Colonic mucosa (tissue), 4 donors: ENCODE measurements at regions not wholly inside any gene's neighbourhood (a gene's known extent, or its start where the extent isn't known, plus 50 kb on each side); places are given as distances from the start of the nearest gene placed in this dataset.

Experiments used
- DNase-seq: peaks from one replicate; pipeline ENCODE4 v3.0.0-alpha.2; 2020
- H3K27ac ChIP-seq: fragments of 200-600 bp; one replicate; pipeline ENCODE4 v1.8.0; 2021
- H3K27me3 ChIP-seq: fragments of 200-600 bp; one replicate; pipeline ENCODE4 v1.8.0; 2021
- H3K36me3 ChIP-seq: fragments of 200-600 bp; one replicate; pipeline ENCODE4 v1.8.0; 2021
- H3K4me1 ChIP-seq: fragments of 200-600 bp; one replicate; pipeline ENCODE4 v1.8.0; 2021; ENCODE audit warnings: mild to moderate bottlenecking
- H3K4me3 ChIP-seq: fragments of 200-600 bp; one replicate; pipeline ENCODE4 v1.8.0; 2021
- H3K9ac ChIP-seq, 2 donors: one replicate each; pipeline ENCODE4 v1.7.0; 2013; ENCODE audit warnings: control low read depth in 2 of 2, low read depth in 2 of 2, low read length in 2 of 2
- H3K9me3 ChIP-seq: fragments of 200-600 bp; one replicate; pipeline ENCODE4 v1.8.0; 2021
- intact Hi-C: fragments of 100-400 bp; cut with DNase I; formaldehyde crosslinking; loops from one replicate; pipeline ENCODE4 v1.14.1; 2022
- TF ChIP-seq, protein P1 (sequence below): fragments of 200-600 bp; IDR thresholded peaks from one replicate; pipeline ENCODE4 v1.8.0; 2022; ENCODE audit warnings: antibody characterized with exemption, mild to moderate bottlenecking
- donor health status: healthy.
- donor health status: DM: no; HTN: no; CAD: no.
- donor health status: DM: no; HTN: no; CAD: no.

DNA sequence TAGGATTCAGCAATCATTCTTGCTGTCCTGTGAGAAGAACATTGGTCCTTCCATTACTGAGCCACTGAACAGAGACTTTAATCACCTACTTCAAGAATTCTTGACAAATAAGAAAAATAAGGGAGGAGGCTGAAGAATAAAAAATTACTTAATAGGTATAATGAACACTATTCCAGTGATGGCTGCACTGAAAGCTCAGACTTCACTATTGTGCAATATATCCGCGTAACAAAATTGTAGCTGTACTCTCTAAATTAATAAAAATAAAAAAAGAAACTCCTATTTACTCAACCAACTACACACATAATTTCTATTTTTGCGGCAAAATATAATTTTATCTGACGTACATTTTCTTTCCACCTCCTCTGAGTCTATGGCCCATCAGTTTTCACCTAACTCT is 2441.0 kb downstream of the PCDH7 start:
- Histone ChIP-seq H3K27me3 (no peaks in the 10 kb centered on the region), H3K9me3 (no peaks in the 10 kb centered on the region), H3K36me3 (no peaks in the 10 kb centered on the region), H3K27ac (no peak overlapping the region), H3K9ac (no peak overlapping the region), H3K4me3 (no peak overlapping the region), H3K4me1 (no peaks in the 10 kb centered on the region)
- TF ChIP-seq, protein P1, sequence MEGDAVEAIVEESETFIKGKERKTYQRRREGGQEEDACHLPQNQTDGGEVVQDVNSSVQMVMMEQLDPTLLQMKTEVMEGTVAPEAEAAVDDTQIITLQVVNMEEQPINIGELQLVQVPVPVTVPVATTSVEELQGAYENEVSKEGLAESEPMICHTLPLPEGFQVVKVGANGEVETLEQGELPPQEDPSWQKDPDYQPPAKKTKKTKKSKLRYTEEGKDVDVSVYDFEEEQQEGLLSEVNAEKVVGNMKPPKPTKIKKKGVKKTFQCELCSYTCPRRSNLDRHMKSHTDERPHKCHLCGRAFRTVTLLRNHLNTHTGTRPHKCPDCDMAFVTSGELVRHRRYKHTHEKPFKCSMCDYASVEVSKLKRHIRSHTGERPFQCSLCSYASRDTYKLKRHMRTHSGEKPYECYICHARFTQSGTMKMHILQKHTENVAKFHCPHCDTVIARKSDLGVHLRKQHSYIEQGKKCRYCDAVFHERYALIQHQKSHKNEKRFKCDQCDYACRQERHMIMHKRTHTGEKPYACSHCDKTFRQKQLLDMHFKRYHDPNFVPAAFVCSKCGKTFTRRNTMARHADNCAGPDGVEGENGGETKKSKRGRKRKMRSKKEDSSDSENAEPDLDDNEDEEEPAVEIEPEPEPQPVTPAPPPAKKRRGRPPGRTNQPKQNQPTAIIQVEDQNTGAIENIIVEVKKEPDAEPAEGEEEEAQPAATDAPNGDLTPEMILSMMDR: no peak
- intact Hi-C loops: no loop called here
- DNase-seq: no peak

DNA sequence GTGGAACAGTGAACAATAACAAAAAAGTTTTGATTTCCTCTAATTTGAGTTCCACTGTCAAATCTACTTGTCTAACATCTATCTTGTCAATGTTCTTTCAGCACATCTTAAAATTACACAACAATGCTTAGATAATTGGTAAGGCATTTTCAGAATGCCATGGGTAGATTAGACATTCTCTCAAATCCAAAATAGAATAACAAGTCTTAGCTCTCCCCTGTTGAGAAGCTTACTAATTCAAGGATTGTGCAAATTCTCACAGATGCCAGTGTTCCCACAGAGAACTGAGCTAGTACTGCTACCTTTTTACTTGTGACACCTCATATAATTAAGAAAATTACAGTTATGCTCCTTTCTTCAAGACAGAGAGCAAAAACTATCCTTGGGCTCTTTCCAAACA is 2442.0 kb downstream of the PCDH7 start:
- Histone ChIP-seq H3K9ac (no peak overlapping the region), H3K4me3 (no peak overlapping the region), H3K4me1 (no peaks in the 10 kb centered on the region), H3K36me3 (no peaks in the 10 kb centered on the region), H3K27me3 (no peaks in the 10 kb centered on the region), H3K9me3 (no peaks in the 10 kb centered on the region), H3K27ac (no peak overlapping the region)
- TF ChIP-seq, protein P1: no peak
- intact Hi-C loops: no loop called here
- DNase-seq: no peak

- TF ChIP-seq, protein P1: no peak
- intact Hi-C loops: no loop called here
- no peaks in the 10 kb centered on the region for H3K27me3 ChIP-seq
- no peaks in the 10 kb centered on the region for H3K4me1 ChIP-seq
- H3K9ac ChIP-seq: no peak overlapping the region
- H3K4me3 ChIP-seq: no peak overlapping the region
- H3K9me3 ChIP-seq: no peaks in the 10 kb centered on the region
- no peak for DNase-seq
- no peak overlapping the region for H3K27ac ChIP-seq
- no peaks in the 10 kb centered on the region for H3K36me3 ChIP-seq
These were observed 2451.8 kb downstream of the PCDH7 start for GRCh38 chr4:33171873-33172525.

DNA sequence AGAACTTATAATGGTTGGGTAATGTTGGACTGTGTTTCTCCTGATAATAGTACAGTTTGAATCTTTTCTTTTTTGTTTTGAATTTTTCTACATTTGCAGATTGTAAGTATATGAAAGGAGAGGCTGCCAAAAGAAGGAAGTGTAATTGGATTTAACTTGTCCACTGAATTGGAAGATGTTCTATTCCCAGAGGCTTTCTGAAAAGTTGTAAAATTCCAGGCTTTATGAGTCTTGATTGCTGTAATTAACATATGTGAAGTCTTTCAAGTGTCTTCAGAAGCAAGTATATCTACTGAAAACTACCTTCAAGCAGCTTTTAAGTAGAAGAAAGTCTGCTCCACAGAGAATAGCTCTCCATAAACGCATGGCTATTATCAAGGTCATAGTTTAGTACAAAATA is 2456.4 kb downstream of the PCDH7 start:
- intact Hi-C loops: no loop called here
- no peak for DNase-seq

GRCh38 chr4:33184657-33185290 is 2464.6 kb downstream of the PCDH7 start:
- no peaks in the 10 kb centered on the region for H3K4me1 ChIP-seq
- H3K9ac ChIP-seq: no peak overlapping the region
- H3K4me3 ChIP-seq: no peak overlapping the region
- intact Hi-C loops: no loop called here
- H3K27me3 ChIP-seq: no peaks in the 10 kb centered on the region
- TF ChIP-seq, protein P1: no peak
- DNase-seq: no peak
- H3K9me3 ChIP-seq: no peaks in the 10 kb centered on the region
- no peaks in the 10 kb centered on the region for H3K36me3 ChIP-seq
- no peak overlapping the region for H3K27ac ChIP-seq

More for the DNA sequence above, 2456.4 kb downstream of the PCDH7 start:
- Histone ChIP-seq H3K4me3 (no peak overlapping the region), H3K27ac (no peak overlapping the region), H3K36me3 (no peaks in the 10 kb centered on the region), H3K27me3 (no peaks in the 10 kb centered on the region), H3K9ac (no peak overlapping the region), H3K9me3 (no peaks in the 10 kb centered on the region), H3K4me1 (no peaks in the 10 kb centered on the region)
- TF ChIP-seq, protein P1: no peak
